H1 (cell line): ENCODE measurements at regions not wholly inside any gene's neighbourhood (a gene's known extent, or its start where the extent isn't known, plus 50 kb on each side); places are given as distances from the start of the nearest gene placed in this dataset.

ENCODE experiments used
- CHD7 ChIP-seq: fragments of 300-600 bp; sonication (generic); IDR thresholded peaks from 2 replicates; pipeline ENCODE4 v1.7.1; 2012; ENCODE audit warnings: low read length, moderate library complexity, mild to moderate bottlenecking, inconsistent platforms; ENCODE audit not compliant: insufficient replicate concordance
- JUN ChIP-seq: IDR thresholded peaks from 2 replicates; pipeline ENCODE4 v1.6.1; 2011; ENCODE audit warnings: low read depth, mild to moderate bottlenecking, improper control_type of control experiment, low read length
- RAD21 ChIP-seq, 2 experiments: IDR thresholded peaks in 1 of 2; conservative IDR thresholded peaks in 1 of 2; 2 replicates each; pipeline ENCODE4 v1.6.1; 2011; ENCODE audit warnings: low read depth in 2 of 2, low read length in 2 of 2, improper control_type of control experiment in 1 of 2, inconsistent platforms in 1 of 2, mild to moderate bottlenecking in 1 of 2, moderate library complexity in 1 of 2

- TF ChIP-seq CHD7 (no peak), JUN (no peak), RAD21 (IDR thresholded peaks at IDR 0.05 in 1 of 2, conservative IDR thresholded peaks at IDR 0.05 in 1 of 2; ENCODE audit: low read depth in 2 of 2, low read length in 2 of 2) (no peak)
These were observed 263.4 kb downstream of the TLE3 start (continued) for GRCh38 chr15:69834267-69834666.
